ENCODE measurements at regions not wholly inside any gene's neighbourhood (a gene's known extent, or its start where the extent isn't known, plus 50 kb on each side); places are given as distances from the start of the nearest gene placed in this dataset.

GRCh38 chr1:30287976-30288375 lies 435.4 kb downstream of the MATN1 start:
- TF ChIP-seq, protein P1, sequence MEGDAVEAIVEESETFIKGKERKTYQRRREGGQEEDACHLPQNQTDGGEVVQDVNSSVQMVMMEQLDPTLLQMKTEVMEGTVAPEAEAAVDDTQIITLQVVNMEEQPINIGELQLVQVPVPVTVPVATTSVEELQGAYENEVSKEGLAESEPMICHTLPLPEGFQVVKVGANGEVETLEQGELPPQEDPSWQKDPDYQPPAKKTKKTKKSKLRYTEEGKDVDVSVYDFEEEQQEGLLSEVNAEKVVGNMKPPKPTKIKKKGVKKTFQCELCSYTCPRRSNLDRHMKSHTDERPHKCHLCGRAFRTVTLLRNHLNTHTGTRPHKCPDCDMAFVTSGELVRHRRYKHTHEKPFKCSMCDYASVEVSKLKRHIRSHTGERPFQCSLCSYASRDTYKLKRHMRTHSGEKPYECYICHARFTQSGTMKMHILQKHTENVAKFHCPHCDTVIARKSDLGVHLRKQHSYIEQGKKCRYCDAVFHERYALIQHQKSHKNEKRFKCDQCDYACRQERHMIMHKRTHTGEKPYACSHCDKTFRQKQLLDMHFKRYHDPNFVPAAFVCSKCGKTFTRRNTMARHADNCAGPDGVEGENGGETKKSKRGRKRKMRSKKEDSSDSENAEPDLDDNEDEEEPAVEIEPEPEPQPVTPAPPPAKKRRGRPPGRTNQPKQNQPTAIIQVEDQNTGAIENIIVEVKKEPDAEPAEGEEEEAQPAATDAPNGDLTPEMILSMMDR (IDR thresholded peaks at IDR 0.05): no peak
- TF ChIP-seq EZH2 (IDR thresholded peaks at IDR 0.05) (no peak), EZH2phosphoT487 (IDR thresholded peaks at IDR 0.05) (no peak)

All from neural progenitor cell (in vitro differentiated cells).